Ureter (tissue), 1 donor: ENCODE measurements at regions not wholly inside any gene's neighbourhood (a gene's known extent, or its start where the extent isn't known, plus 50 kb on each side); places are given as distances from the start of the nearest gene placed in this dataset.

Experiments
- DNase-seq: peaks from one replicate; pipeline ENCODE4 v3.0.0-alpha.2; 2020; ENCODE audit warnings: low spot score
- donor health status: DM: yes; HTN: yes; CAD: no.

GRCh38 chr13:90400372-90400771, 947.1 kb upstream of the MIR17HG start:
- no peak for DNase-seq

GRCh38 chr13:90401150-90401549, 946.3 kb upstream of the MIR17HG start:
- DNase-seq: no peak

- no peak for DNase-seq
These were observed 945.4 kb upstream of the MIR17HG start for GRCh38 chr13:90402102-90402501.

GRCh38 chr13:90402613-90403012, 944.9 kb upstream of the MIR17HG start:
- DNase-seq: no peak

GRCh38 chr13:90403330-90404082, 944.0 kb upstream of the MIR17HG start:
- no peak for DNase-seq

GRCh38 chr13:90405301-90405700, 942.2 kb upstream of the MIR17HG start:
- DNase-seq: no peak

GRCh38 chr13:90412980-90413379, 934.5 kb upstream of the MIR17HG start:
- DNase-seq: no peak

- DNase-seq: no peak
These were observed 933.9 kb upstream of the MIR17HG start for GRCh38 chr13:90413548-90413947.

- DNase-seq: no peak
These were observed 932.5 kb upstream of the MIR17HG start for GRCh38 chr13:90414691-90415596.

- no peak for DNase-seq
These were observed 931.6 kb upstream of the MIR17HG start for GRCh38 chr13:90415902-90416301.

- no peak for DNase-seq
These were observed 931.0 kb upstream of the MIR17HG start for GRCh38 chr13:90416519-90416918.

- DNase-seq: no peak
These were observed 930.5 kb upstream of the MIR17HG start for GRCh38 chr13:90416938-90417337.

- no peak for DNase-seq
These were observed 926.8 kb upstream of the MIR17HG start for GRCh38 chr13:90420683-90421082.

GRCh38 chr13:90427322-90428272, 919.9 kb upstream of the MIR17HG start:
- no peak for DNase-seq

- no peak for DNase-seq
These were observed 918.8 kb upstream of the MIR17HG start for GRCh38 chr13:90428522-90429210.

- DNase-seq: no peak
These were observed 917.4 kb upstream of the MIR17HG start for GRCh38 chr13:90430127-90430526.

GRCh38 chr13:90436697-90437096, 910.8 kb upstream of the MIR17HG start:
- no peak for DNase-seq

GRCh38 chr13:90438576-90438975, 908.9 kb upstream of the MIR17HG start:
- DNase-seq: no peak

GRCh38 chr13:90443268-90443667, 904.2 kb upstream of the MIR17HG start:
- DNase-seq: no peak

GRCh38 chr13:90444232-90444631, 903.3 kb upstream of the MIR17HG start:
- DNase-seq: no peak

- no peak for DNase-seq
These were observed 902.3 kb upstream of the MIR17HG start for GRCh38 chr13:90445179-90445578.
